Breast epithelium (tissue), 3 donors: ENCODE measurements at regions not wholly inside any gene's neighbourhood (a gene's known extent, or its start where the extent isn't known, plus 50 kb on each side); places are given as distances from the start of the nearest gene placed in this dataset.

Experiments used
- POLR2A ChIP-seq: fragments of 450-650 bp; IDR thresholded peaks from one replicate; pipeline ENCODE4 v1.6.1; 2016; ENCODE audit warnings: antibody characterized with exemption, mild to moderate bottlenecking, moderate library complexity
- POLR2AphosphoS5 ChIP-seq, 3 donors: sonication (generic); formaldehyde crosslinking; IDR thresholded peaks; one replicate each; pipeline ENCODE4 v1.6.1; 2017; ENCODE audit warnings: antibody characterized with exemption in 3 of 3
- TF ChIP-seq, protein P1 (sequence below), 3 donors: fragments of 450-650 bp; IDR thresholded peaks; one replicate each; pipeline ENCODE4 v1.5.1; 2016 to 2017; ENCODE audit warnings: antibody characterized with exemption in 3 of 3, mild to moderate bottlenecking in 3 of 3, moderate library complexity in 3 of 3

DNA sequence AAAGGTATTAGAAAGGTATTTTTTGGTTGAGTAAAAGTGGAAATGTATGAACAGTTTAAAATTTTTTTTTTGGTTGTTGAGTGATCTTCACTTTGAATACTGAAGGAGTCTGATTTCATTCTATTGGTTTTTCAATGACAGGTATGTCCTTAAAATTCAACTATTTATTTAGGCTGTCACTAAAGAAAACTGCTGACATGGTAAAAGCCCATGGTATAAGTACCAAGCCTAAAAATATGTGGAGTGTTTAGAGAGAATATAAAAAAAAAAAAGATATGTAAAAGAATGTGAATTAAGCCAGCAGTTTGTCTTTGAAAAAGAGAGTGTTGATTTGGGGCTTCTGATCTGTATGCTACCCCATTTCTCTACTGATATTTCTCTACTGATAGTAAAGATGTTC lies 90.3 kb upstream of the SUCLG2 start:
- TF ChIP-seq POLR2A = no peak
- no peak for TF ChIP-seq POLR2AphosphoS5 (IDR thresholded peaks at IDR 0.05)
- TF ChIP-seq, protein P1, sequence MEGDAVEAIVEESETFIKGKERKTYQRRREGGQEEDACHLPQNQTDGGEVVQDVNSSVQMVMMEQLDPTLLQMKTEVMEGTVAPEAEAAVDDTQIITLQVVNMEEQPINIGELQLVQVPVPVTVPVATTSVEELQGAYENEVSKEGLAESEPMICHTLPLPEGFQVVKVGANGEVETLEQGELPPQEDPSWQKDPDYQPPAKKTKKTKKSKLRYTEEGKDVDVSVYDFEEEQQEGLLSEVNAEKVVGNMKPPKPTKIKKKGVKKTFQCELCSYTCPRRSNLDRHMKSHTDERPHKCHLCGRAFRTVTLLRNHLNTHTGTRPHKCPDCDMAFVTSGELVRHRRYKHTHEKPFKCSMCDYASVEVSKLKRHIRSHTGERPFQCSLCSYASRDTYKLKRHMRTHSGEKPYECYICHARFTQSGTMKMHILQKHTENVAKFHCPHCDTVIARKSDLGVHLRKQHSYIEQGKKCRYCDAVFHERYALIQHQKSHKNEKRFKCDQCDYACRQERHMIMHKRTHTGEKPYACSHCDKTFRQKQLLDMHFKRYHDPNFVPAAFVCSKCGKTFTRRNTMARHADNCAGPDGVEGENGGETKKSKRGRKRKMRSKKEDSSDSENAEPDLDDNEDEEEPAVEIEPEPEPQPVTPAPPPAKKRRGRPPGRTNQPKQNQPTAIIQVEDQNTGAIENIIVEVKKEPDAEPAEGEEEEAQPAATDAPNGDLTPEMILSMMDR (IDR thresholded peaks at IDR 0.05) = no peak
